CD4-positive, alpha-beta T cell treated with Interleukin-4 for 1 hour (primary cell): ENCODE measurements at regions not wholly inside any gene's neighbourhood (a gene's known extent, or its start where the extent isn't known, plus 50 kb on each side); places are given as distances from the start of the nearest gene placed in this dataset.

Experiments
- DNase-seq, 2 donors: peaks; one replicate each; pipeline ENCODE4 v3.0.0-alpha.2; 2020 to 2022

DNA sequence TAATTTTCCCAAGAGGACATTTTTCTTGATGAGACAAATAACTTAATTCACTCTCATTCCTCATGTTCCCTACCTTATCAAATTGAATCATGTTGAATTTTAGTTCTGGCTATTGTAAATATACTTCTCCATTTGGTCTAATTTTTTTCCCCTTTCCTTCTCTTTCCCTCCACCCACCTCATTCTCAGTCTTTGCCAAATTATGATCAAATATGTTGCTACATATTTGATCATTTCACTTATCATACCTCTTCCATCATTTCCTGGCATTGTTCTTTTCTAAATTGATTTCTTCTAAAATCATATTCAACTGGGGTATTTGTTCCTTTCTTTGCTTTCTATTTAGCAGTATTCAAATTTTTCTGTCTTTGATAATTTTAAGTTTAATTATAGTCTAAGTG is 52.3 kb downstream of the HDGFL1 start:
- no peak for DNase-seq

DNA sequence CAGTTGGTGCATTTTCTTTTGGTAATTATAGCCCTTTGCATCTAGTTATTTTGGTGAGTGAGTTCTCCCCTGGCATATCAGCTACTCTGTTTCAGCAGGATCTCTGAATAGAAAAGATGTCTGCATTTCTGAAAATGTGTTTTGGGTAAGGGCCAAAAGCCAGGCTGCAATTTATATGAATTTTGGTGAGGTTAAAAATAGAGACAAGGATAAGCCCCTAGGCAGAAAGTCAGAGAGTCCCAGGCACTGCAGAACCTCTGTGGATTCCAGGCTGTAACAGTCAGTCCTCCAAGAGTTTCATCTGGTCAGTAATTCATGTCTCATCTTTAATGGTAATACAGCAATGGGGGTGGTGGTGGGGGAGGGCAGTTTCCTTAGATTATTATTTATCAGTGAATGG is 53.0 kb downstream of the HDGFL1 start:
- no peak for DNase-seq

DNA sequence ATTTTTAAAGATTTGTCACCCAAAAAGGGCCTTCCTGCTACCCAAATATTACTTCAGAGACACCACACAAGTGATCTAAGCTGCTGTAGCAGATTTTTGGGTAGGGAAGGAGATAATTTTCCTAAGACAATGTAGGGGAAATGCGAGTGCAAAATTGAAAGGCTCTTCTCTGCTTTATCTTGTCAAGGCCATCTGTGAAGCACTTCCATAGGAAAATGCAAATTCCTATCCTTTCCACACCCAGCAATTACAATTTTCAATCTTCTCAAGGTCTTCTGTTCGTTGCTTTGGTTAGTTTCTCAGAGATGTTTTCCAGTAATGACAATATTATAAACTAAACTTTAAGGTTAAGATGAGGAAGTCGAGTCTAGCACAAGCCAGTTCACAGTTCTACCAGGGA is 53.4 kb downstream of the HDGFL1 start:
- no peak for DNase-seq

DNA sequence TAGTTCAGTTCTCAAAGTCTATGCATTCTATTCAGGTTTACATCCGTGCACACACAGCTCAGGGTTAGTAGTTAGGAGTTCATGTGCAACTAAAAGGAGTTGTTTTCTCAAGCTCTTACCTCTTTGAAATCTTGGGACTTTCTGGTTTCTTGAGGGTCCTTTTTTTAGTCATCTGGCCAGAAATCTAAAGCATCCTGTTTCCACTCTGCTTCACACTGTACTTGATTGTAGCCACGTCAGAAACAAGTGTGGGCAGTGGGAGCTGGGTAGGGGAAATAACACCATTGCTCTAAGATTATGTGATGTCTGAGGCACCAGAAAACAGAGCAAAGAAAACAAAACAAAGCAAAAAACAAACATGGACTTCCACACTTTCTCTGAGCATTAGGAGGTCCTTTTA is 58.3 kb downstream of the HDGFL1 start:
- DNase-seq = no peak

DNA sequence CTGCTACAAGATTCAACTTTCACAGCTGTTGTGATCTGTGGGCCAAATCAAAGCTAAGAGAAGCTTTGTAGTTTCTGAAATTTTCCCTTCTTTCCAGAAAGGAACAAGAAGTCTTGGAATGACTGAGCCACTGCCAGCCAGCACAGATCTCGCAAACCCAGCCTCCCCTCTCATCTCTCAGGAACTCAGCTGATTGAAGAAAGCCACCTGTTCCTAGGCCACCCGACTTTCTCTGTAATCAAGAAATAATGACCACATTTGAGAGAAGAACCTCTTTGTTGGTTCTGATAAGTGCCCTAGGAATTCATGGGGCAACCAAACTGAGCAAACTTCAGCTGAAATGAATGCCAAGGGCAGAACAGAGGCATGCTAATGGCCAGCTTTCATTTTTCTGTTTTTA is 61.7 kb downstream of the HDGFL1 start:
- no peak for DNase-seq

DNA sequence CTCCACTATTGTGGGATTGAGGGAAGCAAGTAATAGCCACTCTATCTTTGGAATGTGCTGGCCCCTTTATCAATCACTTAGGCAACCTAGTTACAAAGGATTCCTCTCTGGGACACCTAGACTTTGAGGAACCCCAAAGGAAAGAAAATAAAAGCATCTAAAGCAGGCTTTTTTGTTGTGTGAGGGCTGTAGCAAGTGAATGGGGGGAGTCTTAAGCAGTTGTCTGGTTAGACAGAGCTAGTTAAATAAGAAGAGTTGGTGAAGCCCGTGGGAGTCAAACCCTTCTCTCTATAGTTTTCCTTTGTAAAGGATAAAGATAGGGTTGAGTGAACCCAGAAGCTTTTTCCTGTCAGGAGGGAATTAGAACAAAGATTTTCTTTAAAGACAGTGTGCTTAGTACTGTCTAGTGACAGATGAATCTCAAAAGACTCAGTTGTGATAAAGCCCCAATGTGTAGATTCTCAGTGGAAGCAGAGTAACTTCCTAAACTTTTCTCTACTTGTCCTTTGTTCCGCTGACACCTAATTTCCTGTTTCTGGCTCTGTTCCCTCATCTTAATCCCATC is 63.3 kb downstream of the HDGFL1 start:
- DNase-seq = no peak

DNA sequence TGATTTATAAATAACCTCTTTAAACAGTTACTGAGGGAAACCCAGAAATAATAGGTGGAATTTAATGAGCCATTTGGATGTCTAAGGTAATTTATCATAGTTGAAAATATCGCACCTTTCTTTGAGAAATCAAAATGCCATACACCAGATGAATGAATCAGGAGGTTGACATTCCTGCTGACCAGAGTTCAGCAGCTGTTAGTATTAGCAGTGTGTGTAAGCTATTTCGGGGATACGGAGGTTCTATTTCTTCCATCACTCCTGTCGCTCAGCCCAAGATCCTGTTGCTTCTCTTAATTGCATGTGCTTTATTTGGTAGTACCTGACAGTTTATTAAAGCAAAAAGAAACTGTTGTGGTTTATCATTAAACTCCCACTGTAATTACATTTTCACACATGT is 67.1 kb downstream of the HDGFL1 start:
- no peak for DNase-seq

DNA sequence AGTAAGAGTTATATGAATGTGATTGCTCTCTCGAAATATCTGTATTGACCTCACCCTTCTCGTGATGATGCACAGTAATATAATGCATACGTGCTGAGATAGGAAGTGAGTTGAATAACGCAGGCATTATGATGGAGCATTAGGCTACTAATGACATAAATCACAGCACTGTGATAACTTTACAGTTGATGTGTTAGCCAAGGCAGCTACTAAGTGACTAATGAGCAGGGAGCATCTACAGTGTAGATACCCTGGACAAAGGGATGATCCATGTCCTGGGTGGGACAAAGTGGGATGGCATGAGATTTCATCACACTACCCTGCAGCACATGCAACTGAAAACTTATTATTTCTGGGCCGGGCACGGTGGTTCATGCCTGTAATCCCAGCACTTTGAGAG is 68.4 kb downstream of the HDGFL1 start:
- no peak for DNase-seq

DNA sequence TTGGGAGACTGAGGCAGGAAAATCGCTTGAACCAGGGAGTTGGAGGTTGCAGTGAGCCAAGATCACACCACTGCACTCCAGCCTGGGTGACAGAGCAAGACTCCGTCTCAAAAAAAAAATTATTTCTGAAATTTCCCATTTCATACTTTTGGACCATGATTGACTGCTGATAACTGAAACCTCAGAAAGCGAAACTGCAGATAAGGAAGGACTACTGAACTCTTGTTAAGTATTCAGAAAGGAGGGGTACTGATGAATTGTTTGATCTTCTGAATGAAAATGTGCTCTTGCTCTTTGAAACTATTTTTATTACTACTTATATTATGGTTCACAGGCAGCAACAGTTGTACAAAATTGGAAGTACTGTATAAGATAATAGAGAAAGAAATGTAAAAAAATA is 69.0 kb downstream of the HDGFL1 start:
- DNase-seq = no peak

DNA sequence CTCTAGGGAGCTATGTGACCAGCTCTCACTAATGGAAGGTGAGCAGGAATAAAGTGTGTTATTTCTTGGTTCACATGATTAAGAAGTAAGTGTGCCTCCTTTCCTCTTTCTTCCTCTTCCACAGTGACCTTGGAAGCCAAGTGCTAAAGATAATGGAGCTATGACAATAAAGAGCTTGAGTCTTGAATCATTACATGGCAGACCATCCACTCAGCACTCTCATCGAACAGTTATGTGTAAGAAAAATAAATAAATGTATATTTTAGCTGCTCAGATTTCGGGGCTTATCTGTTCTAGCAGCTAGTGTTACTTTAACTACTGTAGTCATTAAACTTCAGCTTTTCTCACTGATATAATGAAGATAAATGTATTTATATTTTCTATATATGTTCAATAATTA is 72.9 kb downstream of the HDGFL1 start:
- no peak for DNase-seq

DNA sequence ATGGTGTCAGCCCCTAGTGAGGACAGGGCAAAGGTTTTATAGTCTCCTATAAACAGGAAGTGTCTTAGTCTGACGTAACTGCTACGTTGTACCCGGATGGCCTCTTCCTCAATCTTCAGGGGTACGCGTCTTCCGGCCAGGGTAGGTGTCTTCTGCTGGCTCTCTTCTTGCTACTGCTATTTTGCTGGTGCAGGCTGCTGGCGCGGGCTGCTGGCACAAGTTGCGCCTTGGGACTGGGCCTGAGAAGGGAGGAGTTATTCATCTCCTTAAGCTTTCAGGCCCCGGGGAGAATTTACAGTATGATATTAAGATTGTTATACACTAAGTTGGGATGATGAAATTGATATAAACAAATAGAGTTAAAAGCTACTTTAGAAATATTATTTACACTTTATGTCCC is 74.4 kb downstream of the HDGFL1 start:
- DNase-seq = no peak

DNA sequence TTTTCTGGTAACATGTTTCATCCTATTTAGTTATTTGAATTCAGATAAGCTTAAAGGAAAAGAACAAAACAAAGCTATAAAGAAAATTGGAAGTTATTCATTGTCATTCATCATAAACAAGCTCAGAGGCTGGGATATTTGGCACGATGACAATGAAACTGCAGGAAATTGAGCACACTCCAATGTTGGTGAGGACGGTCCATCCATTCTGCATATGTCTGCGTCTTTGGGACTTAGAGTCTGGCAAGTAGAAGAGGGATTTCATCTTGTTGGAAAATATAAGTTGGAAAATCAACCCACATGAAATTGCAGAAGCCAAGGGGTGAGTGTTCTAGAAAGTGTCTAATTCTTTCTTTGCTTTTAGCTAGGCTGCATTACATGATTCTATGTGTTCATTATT is 78.4 kb downstream of the HDGFL1 start:
- no peak for DNase-seq

DNA sequence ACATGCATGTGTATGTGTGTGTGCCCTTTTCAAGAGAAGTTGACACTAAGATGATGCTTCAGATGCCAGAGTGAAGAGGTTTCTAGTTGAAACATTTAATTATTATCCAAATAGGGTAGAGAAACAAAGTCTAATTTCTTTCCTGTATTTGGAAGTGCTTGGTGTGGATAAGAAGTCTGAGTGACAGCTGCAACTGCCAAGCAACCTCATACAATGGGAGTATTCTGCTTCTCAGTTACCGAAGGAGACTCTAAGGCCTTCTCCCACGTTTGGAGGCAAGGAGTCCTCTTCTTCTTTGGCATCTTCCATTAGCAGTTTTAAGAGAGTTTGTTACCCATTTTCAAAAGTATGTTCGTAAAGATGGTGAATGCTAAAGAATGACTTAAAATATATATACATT is 82.4 kb downstream of the HDGFL1 start:
- no peak for DNase-seq

DNA sequence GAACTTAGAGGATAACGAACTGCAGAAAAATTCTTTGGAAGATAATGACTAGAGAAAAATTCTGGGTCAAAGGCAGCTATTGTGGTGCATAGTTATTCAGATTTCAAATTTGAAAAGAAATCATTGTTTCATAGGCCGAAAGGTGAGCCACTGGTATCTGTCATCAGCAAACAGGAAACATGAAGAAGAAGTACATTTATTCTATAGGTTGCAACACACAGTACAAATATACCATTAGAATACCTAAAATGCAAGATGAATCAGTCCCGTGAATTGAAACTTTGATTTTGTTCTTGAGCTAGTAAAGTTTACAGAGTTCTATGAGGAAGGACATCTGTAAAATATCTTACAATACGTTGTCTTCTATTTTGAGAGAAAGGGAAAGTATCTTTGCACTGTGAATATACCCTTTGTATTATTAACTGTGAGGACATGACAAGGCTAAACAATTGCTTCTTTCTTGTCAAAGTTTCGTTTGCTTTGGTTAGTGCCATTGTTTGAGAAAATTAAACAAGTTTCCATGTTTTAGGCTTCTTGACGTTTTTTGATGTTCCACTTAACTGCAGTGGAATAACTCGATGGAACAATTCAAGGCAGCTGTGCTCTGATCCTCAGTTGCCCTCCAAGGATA is 84.7 kb downstream of the HDGFL1 start:
- DNase-seq = no peak

DNA sequence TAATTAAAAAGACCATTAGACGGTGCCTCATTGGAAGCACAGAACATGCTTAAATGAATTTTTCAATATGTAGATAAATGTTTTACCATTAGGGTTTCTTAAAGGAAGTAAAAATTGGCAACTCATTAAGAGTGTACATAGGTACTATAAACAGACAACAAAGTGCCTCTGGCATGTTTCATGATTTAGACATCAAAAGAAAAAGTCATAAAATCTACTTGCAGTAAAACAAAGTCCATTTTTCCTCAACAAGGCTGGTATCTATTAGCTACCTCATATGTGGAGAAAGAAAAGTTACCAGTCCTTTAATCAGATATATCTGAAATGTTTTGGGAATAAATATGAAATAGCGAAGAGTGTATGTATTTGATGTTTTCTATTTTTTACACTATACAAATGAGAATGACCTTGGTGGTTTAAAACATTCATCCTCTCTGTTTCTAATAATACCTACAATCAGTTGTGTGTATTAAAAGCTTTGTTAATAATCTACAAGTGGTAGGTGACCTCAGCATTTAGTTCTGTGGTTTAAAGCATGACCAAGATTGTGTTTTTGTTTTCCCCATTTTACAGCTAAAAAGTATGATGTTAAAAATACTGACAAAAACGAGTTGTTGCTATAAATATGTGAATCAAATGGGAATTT is 87.5 kb downstream of the HDGFL1 start:
- DNase-seq = no peak

DNA sequence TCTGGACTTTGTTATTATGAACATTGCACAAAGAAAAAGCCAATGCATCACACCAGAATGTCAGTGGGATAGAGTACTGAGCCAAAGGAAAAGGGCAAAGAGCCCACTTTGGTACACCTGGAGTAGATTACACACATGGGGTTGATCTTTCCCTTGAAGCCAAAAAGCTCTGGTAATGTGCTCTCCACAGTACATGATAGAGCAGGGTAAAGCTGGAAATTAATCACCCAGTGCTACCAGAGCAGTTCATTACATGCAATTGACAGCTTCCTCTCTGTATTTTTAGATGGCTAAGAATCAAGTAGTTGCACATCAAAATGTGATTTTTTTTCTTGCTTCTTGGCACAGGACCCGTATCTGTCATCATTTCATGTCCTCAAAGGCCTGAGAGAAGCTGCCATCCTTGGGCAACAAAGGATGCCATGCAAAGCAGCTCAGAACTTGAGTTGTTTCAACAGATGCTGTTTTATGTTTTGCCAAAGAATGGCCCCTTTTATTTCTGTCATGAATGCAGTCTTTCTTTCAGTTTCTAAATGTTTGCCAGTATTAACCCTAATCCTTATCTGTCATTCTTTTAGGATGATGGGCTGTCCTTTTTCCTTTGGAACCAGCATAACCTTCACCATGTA is 88.1 kb downstream of the HDGFL1 start:
- DNase-seq = no peak

DNA sequence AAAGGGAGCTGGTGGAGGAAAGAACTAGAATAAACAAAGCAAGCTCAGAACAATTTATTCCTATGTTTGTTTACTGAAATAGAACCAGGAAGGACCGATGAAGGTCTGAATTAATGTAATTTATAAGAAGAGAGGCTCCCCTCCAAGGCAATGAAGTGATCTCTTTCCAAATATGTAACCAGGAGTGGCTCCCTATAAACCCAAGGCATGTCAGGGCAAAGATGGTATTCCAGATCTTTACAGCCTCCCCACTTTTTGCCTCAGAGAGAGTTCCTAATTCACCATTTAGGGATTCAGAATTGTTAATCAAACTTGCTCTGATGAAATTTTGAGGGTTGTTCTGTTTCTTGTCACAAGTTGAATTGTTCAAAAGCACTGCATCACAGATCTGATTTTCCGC is 88.8 kb downstream of the HDGFL1 start:
- no peak for DNase-seq

DNA sequence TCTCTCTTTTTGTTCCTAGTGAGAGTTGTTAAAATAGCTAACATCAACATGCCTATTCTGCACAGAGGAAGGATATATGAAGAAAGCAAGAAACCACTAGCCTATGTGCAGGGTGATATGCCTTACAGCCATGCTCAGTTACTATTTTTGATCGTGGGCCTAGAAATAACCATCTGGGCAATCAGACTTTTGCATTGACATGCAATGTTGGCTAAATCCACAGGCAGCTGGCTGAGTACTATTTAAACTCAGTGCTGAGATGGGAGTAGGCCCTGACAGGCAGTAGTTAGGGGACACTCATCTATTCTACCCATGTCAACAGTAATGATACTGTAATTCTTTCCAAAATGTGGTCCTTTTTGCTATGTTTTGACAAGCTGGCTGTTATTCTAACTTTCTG is 89.6 kb downstream of the HDGFL1 start:
- DNase-seq = no peak

DNA sequence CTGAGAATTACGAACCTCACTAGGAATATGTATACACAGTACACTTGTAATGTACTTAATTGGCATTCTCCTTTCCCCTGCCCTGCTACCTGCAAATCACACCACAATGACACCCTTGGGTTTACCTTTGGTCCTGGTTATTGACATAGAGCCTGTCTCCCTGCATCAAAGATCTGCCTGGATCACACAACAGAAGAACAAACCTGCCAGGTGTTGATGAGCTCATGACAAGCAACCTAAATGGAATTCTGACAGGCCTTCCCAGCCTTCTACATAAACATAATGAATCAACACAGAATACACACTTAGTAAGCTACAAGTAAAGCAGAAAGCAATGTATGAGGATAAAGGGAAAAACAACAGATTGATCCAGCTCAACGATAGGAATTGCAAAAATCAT is 95.6 kb downstream of the HDGFL1 start:
- no peak for DNase-seq

DNA sequence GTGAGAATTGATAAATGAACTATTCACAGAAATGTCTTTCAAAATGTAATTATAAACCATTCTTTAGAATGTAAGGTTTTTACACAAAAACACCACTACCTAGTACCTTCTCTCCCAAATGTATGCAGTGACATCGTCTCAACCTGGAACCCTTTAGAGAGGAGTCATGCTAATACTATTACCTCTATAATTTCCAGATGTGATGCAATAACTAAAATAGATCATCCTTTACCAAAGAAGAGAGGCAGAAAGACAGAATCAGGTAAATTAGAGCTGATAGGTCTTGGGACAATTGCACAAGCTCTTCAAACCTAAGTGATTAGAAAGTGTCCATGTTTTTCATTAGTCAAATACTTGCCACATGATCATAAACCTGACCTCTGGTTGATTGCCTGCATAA is 96.7 kb downstream of the HDGFL1 start:
- DNase-seq = no peak

DNA sequence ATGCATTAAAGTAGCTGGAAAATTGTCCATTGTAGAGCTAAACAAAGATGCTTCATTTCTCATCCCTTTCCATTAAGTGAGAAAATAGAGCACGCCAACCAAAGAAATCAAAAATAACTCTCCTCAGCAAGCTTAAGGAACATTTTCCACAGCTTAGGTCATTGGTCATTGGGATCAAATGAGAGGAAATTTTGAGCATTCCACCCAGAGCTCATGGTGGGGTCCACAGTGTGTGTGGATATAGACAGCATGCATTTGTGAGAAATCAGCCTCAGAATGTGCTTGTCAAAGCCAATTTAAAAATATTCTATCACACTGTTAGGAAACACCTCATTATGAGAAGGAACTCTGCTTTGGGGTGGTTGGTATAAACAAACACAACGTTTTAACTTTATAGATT is 97.2 kb downstream of the HDGFL1 start:
- DNase-seq = no peak

DNA sequence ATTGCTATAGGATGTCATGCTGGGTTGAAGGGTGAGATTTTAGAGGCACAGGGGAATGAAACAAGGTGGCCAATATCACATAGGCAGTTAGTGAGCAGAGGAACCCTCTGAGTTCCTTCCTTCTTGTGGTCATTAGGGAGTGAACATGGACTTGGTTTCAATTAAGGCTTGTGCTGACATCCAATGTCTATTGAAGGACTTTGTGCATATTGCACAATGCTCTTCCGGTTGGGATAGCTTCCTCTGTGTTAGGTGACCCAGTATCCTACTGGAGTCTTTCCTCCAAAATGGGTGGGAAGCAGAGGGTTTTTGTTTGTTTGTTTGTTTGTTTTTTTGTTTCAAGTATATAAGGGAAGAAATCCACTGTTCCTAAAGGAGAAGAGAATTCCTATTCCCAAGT is 98.5 kb downstream of the HDGFL1 start:
- DNase-seq = no peak

DNA sequence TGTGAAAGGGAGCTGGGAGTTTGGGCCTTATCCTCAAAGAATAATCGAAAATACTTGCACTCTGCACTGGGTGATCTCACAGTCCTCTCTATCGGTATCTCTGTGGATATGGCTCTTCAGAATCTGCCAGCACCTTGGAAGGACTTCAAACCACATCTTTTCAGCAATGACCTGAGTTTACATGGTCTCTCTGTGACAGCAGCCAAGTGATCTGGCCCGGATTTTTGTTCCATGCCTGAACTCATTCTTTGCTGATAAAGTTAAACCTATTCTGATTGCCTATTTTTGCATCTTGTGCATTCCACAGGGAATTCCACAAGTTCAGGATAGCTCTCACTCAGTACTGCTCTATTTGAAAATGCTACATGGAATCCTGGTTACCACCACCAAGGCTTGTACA is 98.9 kb downstream of the HDGFL1 start:
- DNase-seq = no peak

DNA sequence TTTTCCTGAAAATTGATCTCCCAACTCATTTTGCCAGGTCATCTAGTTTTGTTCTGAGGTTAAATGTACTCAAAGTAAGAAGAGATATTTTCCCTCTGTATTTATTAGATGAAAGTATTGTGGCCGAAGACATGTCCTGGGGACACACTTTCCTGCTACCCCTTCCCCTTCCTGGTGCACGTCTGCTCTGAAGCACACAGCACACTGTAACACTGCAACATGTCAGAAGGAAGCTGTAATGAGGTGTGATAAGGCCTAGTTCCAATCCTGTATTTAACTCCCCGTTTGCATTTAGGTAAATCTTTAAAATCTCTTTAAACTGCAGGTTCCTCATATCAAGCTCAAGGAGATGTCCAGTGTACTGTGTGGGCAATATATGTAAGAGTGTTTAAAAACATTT is 99.4 kb downstream of the HDGFL1 start:
- DNase-seq = no peak

DNA sequence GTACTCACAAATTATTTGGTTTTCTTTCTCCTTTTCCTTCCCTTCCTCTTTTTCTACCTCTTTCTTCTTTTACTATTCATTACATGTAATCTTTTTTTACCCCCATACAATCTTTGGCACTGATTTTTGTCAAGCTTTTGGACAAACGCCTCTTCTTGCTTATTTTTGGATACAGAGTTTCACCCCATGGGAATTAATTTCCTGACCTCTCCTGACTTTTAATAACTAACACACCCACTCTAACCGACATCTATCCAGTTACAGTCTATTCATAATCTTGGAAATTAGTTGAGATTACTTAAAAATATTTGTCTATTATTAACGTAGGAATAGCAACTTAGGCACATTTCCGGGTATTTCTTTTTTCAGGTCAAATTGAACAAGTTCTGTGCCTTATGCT is 101.2 kb downstream of the HDGFL1 start:
- no peak for DNase-seq
